ENCODE measurements at regions not wholly inside any gene's neighbourhood (a gene's known extent, or its start where the extent isn't known, plus 50 kb on each side); places are given as distances from the start of the nearest gene placed in this dataset.

GRCh38 chr7:32326078-32326477, 164.1 kb downstream of the LSM5 start:
- intact Hi-C loops (cut with DNase I), result no loop called here
- Histone ChIP-seq H3K27me3 (ENCODE audit: low read depth) (no peaks in the 10 kb centered on the region), H3K9me3 (no peaks in the 10 kb centered on the region), H3K27ac (no peak overlapping the region), H3K4me1 (no peaks in the 10 kb centered on the region), H3K36me3 (no peaks in the 10 kb centered on the region), H3K4me3 (no peak overlapping the region)
- no peak for DNase-seq
- TF ChIP-seq, protein P1, sequence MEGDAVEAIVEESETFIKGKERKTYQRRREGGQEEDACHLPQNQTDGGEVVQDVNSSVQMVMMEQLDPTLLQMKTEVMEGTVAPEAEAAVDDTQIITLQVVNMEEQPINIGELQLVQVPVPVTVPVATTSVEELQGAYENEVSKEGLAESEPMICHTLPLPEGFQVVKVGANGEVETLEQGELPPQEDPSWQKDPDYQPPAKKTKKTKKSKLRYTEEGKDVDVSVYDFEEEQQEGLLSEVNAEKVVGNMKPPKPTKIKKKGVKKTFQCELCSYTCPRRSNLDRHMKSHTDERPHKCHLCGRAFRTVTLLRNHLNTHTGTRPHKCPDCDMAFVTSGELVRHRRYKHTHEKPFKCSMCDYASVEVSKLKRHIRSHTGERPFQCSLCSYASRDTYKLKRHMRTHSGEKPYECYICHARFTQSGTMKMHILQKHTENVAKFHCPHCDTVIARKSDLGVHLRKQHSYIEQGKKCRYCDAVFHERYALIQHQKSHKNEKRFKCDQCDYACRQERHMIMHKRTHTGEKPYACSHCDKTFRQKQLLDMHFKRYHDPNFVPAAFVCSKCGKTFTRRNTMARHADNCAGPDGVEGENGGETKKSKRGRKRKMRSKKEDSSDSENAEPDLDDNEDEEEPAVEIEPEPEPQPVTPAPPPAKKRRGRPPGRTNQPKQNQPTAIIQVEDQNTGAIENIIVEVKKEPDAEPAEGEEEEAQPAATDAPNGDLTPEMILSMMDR (IDR thresholded peaks at IDR 0.05), result no peak
- ATAC-seq, result no peak

- H3K4me1 ChIP-seq, result no peaks in the 10 kb centered on the region
- H3K27me3 ChIP-seq (ENCODE audit: low read depth), result no peaks in the 10 kb centered on the region
- H3K4me3 ChIP-seq, result no peak overlapping the region
- DNase-seq (no peak), ATAC-seq (no peak)
- no peak overlapping the region for H3K27ac ChIP-seq
- intact Hi-C loops (cut with DNase I), result no loop called here
- no peaks in the 10 kb centered on the region for H3K36me3 ChIP-seq
- no peaks in the 10 kb centered on the region for H3K9me3 ChIP-seq
- TF ChIP-seq, protein P1 (IDR thresholded peaks at IDR 0.05), result no peak
These were observed 166.5 kb downstream of the LSM5 start for GRCh38 chr7:32323712-32324111.

GRCh38 chr7:32319012-32319382, 171.2 kb downstream of the LSM5 start:
- no peak overlapping the region for H3K27ac ChIP-seq
- intact Hi-C loops (cut with DNase I), result no loop called here
- no peak for DNase-seq
- H3K9me3 ChIP-seq, result no peaks in the 10 kb centered on the region
- no peak for ATAC-seq
- H3K4me3 ChIP-seq, result peak overlapping the region; percentile 30
- peaks cover 19% of the 10 kb centered on the region for H3K27me3 ChIP-seq (ENCODE audit: low read depth)
- no peaks in the 10 kb centered on the region for H3K4me1 ChIP-seq
- no peaks in the 10 kb centered on the region for H3K36me3 ChIP-seq
- TF ChIP-seq, protein P1 (IDR thresholded peaks at IDR 0.05), result no peak

GRCh38 chr7:32318300-32319011, 171.7 kb downstream of the LSM5 start:
- H3K27ac ChIP-seq, result no peak overlapping the region
- H3K4me3 ChIP-seq, result peak overlapping the region; percentile 30
- intact Hi-C loops (cut with DNase I), result no loop called here
- ATAC-seq (peak; percentile 33 to 52), DNase-seq (no peak)
- no peaks in the 10 kb centered on the region for H3K9me3 ChIP-seq
- no peaks in the 10 kb centered on the region for H3K4me1 ChIP-seq
- no peaks in the 10 kb centered on the region for H3K36me3 ChIP-seq
- TF ChIP-seq, protein P1 (IDR thresholded peaks at IDR 0.05), result no peak
- peaks cover 19% of the 10 kb centered on the region for H3K27me3 ChIP-seq (ENCODE audit: low read depth)

GRCh38 chr7:32316839-32317238, 173.3 kb downstream of the LSM5 start:
- intact Hi-C loops (cut with DNase I), result no loop called here
- no peaks in the 10 kb centered on the region for H3K9me3 ChIP-seq
- no peaks in the 10 kb centered on the region for H3K4me1 ChIP-seq
- H3K4me3 ChIP-seq, result no peak overlapping the region
- H3K36me3 ChIP-seq, result no peaks in the 10 kb centered on the region
- no peak overlapping the region for H3K27ac ChIP-seq
- DNase-seq, result no peak
- no peak for ATAC-seq
- TF ChIP-seq, protein P1 (IDR thresholded peaks at IDR 0.05), result no peak
- peaks cover 19% of the 10 kb centered on the region for H3K27me3 ChIP-seq (ENCODE audit: low read depth)
